ENCODE measurements at regions not wholly inside any gene's neighbourhood (a gene's known extent, or its start where the extent isn't known, plus 50 kb on each side); places are given as distances from the start of the nearest gene placed in this dataset.

GRCh38 chr2:126832757-126833156 is 65.9 kb upstream of the TEX51 start:
- TF ChIP-seq POLR2A (IDR thresholded peaks at IDR 0.05) = no peak
- TF ChIP-seq, protein P1, sequence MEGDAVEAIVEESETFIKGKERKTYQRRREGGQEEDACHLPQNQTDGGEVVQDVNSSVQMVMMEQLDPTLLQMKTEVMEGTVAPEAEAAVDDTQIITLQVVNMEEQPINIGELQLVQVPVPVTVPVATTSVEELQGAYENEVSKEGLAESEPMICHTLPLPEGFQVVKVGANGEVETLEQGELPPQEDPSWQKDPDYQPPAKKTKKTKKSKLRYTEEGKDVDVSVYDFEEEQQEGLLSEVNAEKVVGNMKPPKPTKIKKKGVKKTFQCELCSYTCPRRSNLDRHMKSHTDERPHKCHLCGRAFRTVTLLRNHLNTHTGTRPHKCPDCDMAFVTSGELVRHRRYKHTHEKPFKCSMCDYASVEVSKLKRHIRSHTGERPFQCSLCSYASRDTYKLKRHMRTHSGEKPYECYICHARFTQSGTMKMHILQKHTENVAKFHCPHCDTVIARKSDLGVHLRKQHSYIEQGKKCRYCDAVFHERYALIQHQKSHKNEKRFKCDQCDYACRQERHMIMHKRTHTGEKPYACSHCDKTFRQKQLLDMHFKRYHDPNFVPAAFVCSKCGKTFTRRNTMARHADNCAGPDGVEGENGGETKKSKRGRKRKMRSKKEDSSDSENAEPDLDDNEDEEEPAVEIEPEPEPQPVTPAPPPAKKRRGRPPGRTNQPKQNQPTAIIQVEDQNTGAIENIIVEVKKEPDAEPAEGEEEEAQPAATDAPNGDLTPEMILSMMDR (IDR thresholded peaks at IDR 0.05) = no peak

All from right lobe of liver (tissue), 4 donors.